ENCODE measurements at regions not wholly inside any gene's neighbourhood (a gene's known extent, or its start where the extent isn't known, plus 50 kb on each side); places are given as distances from the start of the nearest gene placed in this dataset.

GRCh38 chr7:46885167-46885566 is 696.7 kb downstream of the TNS3 start:
- Histone ChIP-seq H3K4me1 (ENCODE audit: control insufficient read depth, insufficient read depth, low read length) (no peaks in the 10 kb centered on the region), H3K9me3 (ENCODE audit: control insufficient read depth, insufficient read depth, low read length) (no peaks in the 10 kb centered on the region), H3K36me3 (ENCODE audit: control insufficient read depth, insufficient read depth, low read length) (no peaks in the 10 kb centered on the region), H3K27ac (ENCODE audit: low read length) (no peak overlapping the region), H3K4me3 (ENCODE audit: low read length) (no peak overlapping the region), H3K27me3 (ENCODE audit: control insufficient read depth, insufficient read depth, low read length) (no peaks in the 10 kb centered on the region)
- ATAC-seq: no peak
- Mint-ChIP-seq H3K4me1 (no peaks in the 10 kb centered on the region), H3K4me3 (no peak overlapping the region), H3K9me3 (peaks cover 10 to 13% of the 10 kb centered on the region in 2 donors), H3K27me3 (ENCODE audit: low read depth in 2 of 2) (no peaks in the 10 kb centered on the region), H3K36me3 (no peaks in the 10 kb centered on the region), H3K27ac (no peak overlapping the region)
- no peak for DNase-seq
- WGBS (ENCODE audit: insufficient coverage): 68% methylated on average over 4 of the region's 5 CpGs
- TF ChIP-seq CTCF (IDR thresholded peaks at IDR 0.05): no peak
- intact Hi-C loops (cut with micrococcal nuclease): no loop called here

GRCh38 chr7:46881507-46882127 is 700.3 kb downstream of the TNS3 start:
- ATAC-seq (no peak), DNase-seq (no peak)
- Mint-ChIP-seq H3K4me3 (no peak overlapping the region), H3K9me3 (peaks cover 3 to 6% of the 10 kb centered on the region in 2 donors), H3K4me1 (no peaks in the 10 kb centered on the region), H3K27ac (no peak overlapping the region), H3K27me3 (ENCODE audit: low read depth in 2 of 2) (no peaks in the 10 kb centered on the region), H3K36me3 (no peaks in the 10 kb centered on the region)
- Histone ChIP-seq H3K36me3 (ENCODE audit: control insufficient read depth, insufficient read depth, low read length) (no peaks in the 10 kb centered on the region), H3K9me3 (ENCODE audit: control insufficient read depth, insufficient read depth, low read length) (peaks cover 3% of the 10 kb centered on the region), H3K4me3 (ENCODE audit: low read length) (no peak overlapping the region), H3K4me1 (ENCODE audit: control insufficient read depth, insufficient read depth, low read length) (no peaks in the 10 kb centered on the region), H3K27me3 (ENCODE audit: control insufficient read depth, insufficient read depth, low read length) (no peaks in the 10 kb centered on the region), H3K27ac (ENCODE audit: low read length) (no peak overlapping the region)
- intact Hi-C loops (cut with micrococcal nuclease): no loop called here
- WGBS (ENCODE audit: insufficient coverage): 76% methylated on average over 6 of the region's 6 CpGs
- TF ChIP-seq CTCF (IDR thresholded peaks at IDR 0.05): no peak

GRCh38 chr7:46880508-46881196 is 701.3 kb downstream of the TNS3 start:
- H3K27me3 ChIP-seq (ENCODE audit: control insufficient read depth, insufficient read depth, low read length): no peaks in the 10 kb centered on the region
- no peaks in the 10 kb centered on the region for H3K36me3 ChIP-seq (ENCODE audit: control insufficient read depth, insufficient read depth, low read length)
- peaks cover 3% of the 10 kb centered on the region for H3K9me3 ChIP-seq (ENCODE audit: control insufficient read depth, insufficient read depth, low read length)
- H3K4me1 Mint-ChIP-seq: no peaks in the 10 kb centered on the region
- DNase-seq (no peak), ATAC-seq (no peak)
- H3K27me3 Mint-ChIP-seq (ENCODE audit: low read depth in 2 of 2): no peaks in the 10 kb centered on the region
- intact Hi-C loops (cut with micrococcal nuclease): no loop called here
- H3K27ac ChIP-seq (ENCODE audit: low read length): no peak overlapping the region
- H3K4me1 ChIP-seq (ENCODE audit: control insufficient read depth, insufficient read depth, low read length): no peaks in the 10 kb centered on the region
- no peaks in the 10 kb centered on the region for H3K36me3 Mint-ChIP-seq
- H3K4me3 Mint-ChIP-seq: no peak overlapping the region
- no peak overlapping the region for H3K27ac Mint-ChIP-seq
- no peak for TF ChIP-seq CTCF (IDR thresholded peaks at IDR 0.05)
- 74% methylated on average over 4 of the region's 7 CpGs for WGBS (ENCODE audit: insufficient coverage)
- peaks cover 3 to 6% of the 10 kb centered on the region in 2 donors for H3K9me3 Mint-ChIP-seq
- no peak overlapping the region for H3K4me3 ChIP-seq (ENCODE audit: low read length)

GRCh38 chr7:46879783-46880182 is 702.1 kb downstream of the TNS3 start:
- Mint-ChIP-seq H3K36me3 (no peaks in the 10 kb centered on the region), H3K27ac (no peak overlapping the region), H3K27me3 (ENCODE audit: low read depth in 2 of 2) (no peaks in the 10 kb centered on the region), H3K4me1 (no peaks in the 10 kb centered on the region), H3K9me3 (peaks cover 3 to 6% of the 10 kb centered on the region in 2 donors), H3K4me3 (no peak overlapping the region)
- Histone ChIP-seq H3K9me3 (ENCODE audit: control insufficient read depth, insufficient read depth, low read length) (peaks cover 3% of the 10 kb centered on the region), H3K27me3 (ENCODE audit: control insufficient read depth, insufficient read depth, low read length) (no peaks in the 10 kb centered on the region), H3K4me3 (ENCODE audit: low read length) (no peak overlapping the region), H3K36me3 (ENCODE audit: control insufficient read depth, insufficient read depth, low read length) (no peaks in the 10 kb centered on the region), H3K4me1 (ENCODE audit: control insufficient read depth, insufficient read depth, low read length) (no peaks in the 10 kb centered on the region), H3K27ac (ENCODE audit: low read length) (no peak overlapping the region)
- DNase-seq: no peak
- 86% methylated on average over 1 of the region's 2 CpGs for WGBS (ENCODE audit: insufficient coverage)
- ATAC-seq: no peak
- TF ChIP-seq CTCF (IDR thresholded peaks at IDR 0.05): no peak
- intact Hi-C loops (cut with micrococcal nuclease): no loop called here

Data from natural killer cell (primary cell).